CD4-positive, alpha-beta T cell (primary cell): ENCODE measurements at regions not wholly inside any gene's neighbourhood (a gene's known extent, or its start where the extent isn't known, plus 50 kb on each side); places are given as distances from the start of the nearest gene placed in this dataset.

Source experiments
- ATAC-seq: fragments of 200-7000 bp; cut with Tn5 transposase; one replicate; pipeline ENCODE4 v1.10.0; 2022; ENCODE audit warnings: mild to moderate bottlenecking; ENCODE audit not compliant: poor library complexity
- CTCF ChIA-PET: fragments of 350-600 bp; sonication (Branson Sonifier 250); formaldehyde crosslinking; loops from one replicate; lab custom pipeline; 2021; ENCODE audit warnings: antibody characterized with exemption, inconsistent platforms; lab: Charles Lee
- POLR2A ChIA-PET: fragments of 350-600 bp; sonication (Branson Sonifier 250); formaldehyde crosslinking; loops from one replicate; lab custom pipeline; 2021; ENCODE audit warnings: antibody characterized with exemption, inconsistent platforms; lab: Charles Lee
- DNase-seq, 14 experiments: peaks; one replicate each; pipeline ENCODE4 v3.0.0-alpha.2; 2013 to 2020; ENCODE audit warnings: mixed read lengths in 2 of 14
- H3K27ac ChIP-seq, 2 donors: one replicate each; pipeline versions ENCODE4 v1.5.1 to v1.7.0; 2013; ENCODE audit warnings: low read length in 2 of 2, low read depth in 1 of 2, mild to moderate bottlenecking in 1 of 2
- H3K27me3 ChIP-seq, 2 experiments: 1 replicate in 1 of 2; 2 replicates in 1 of 2; pipeline versions ENCODE4 v1.6.1 to v1.7.0; 2013; ENCODE audit warnings: low read length in 2 of 2, control low read depth in 1 of 2, mild to moderate bottlenecking in 1 of 2, moderate library complexity in 1 of 2; ENCODE audit not compliant: insufficient read depth in 2 of 2, control insufficient read depth in 1 of 2
- H3K36me3 ChIP-seq: one replicate; pipeline ENCODE4 v1.6.1; 2013; ENCODE audit warnings: low read length, control low read depth; ENCODE audit not compliant: insufficient read depth
- H3K4me1 ChIP-seq: one replicate; pipeline ENCODE4 v1.6.1; 2013; ENCODE audit warnings: low read length, control low read depth; ENCODE audit not compliant: insufficient read depth
- H3K4me3 ChIP-seq: one replicate; pipeline ENCODE4 v1.5.1; 2013; ENCODE audit warnings: mild to moderate bottlenecking, low read length, moderate library complexity
- H3K9me3 ChIP-seq, 2 experiments: 1 replicate in 1 of 2; 2 replicates in 1 of 2; pipeline versions ENCODE4 v1.6.1 to v1.7.0; 2013; ENCODE audit warnings: low read length in 2 of 2, mild to moderate bottlenecking in 2 of 2, control low read depth in 1 of 2, moderate library complexity in 1 of 2; ENCODE audit not compliant: control insufficient read depth in 1 of 2, insufficient read depth in 1 of 2
- H3K27ac Mint-ChIP-seq: one replicate; pipeline ENCODE4 v1.8.0; 2020; ENCODE audit warnings: mixed read lengths
- H3K27me3 Mint-ChIP-seq: one replicate; pipeline ENCODE4 v1.8.0; 2021; ENCODE audit warnings: mixed read lengths
- H3K36me3 Mint-ChIP-seq: one replicate; pipeline ENCODE4 v1.8.0; 2021; ENCODE audit warnings: low read depth, mixed read lengths
- H3K4me1 Mint-ChIP-seq: one replicate; pipeline ENCODE4 v1.8.0; 2021; ENCODE audit warnings: low read depth, mixed read lengths
- H3K4me3 Mint-ChIP-seq: one replicate; pipeline ENCODE4 v1.8.0; 2020; ENCODE audit warnings: mild to moderate bottlenecking, mixed read lengths
- H3K9me3 Mint-ChIP-seq: one replicate; pipeline ENCODE4 v1.8.0; 2020; ENCODE audit warnings: mixed read lengths
- intact Hi-C, 2 experiments: fragments of 100-400 bp; cut with DNase I in 1 of 2; cut with micrococcal nuclease in 1 of 2; formaldehyde crosslinking; loops; one replicate each; pipeline versions ENCODE4 v1.15.1 to v1.9.0; 2023 to 2025; cut with DNase I, micrococcal nuclease
- TF ChIP-seq, protein P1 (sequence below): fragments of 200-600 bp; IDR thresholded peaks from one replicate; pipeline ENCODE4 v1.8.0; 2022; ENCODE audit warnings: antibody characterized with exemption, mild to moderate bottlenecking

DNA sequence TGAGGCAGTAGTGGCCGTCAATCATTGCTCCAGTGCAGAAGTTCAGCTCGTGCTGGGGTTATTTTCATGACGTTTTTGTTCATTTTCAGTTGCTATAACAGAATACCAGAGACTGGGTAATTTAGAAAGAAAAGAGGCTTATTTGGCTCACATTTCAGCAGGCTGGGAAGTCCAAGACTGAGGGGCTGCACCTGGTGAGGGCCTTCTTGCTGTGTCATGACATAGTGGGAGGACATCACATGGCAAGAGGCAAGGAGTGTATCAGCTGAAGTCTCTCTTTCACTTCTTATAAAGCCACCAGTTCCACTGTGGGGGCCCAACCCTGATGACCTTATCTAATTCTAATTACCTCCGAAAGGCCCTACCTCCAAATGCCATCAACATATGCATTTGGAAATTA lies 58.0 kb upstream of the DPP10 start:
- Mint-ChIP-seq H3K36me3 (no peaks in the 10 kb centered on the region), H3K4me1 (no peaks in the 10 kb centered on the region), H3K9me3 (peaks cover 6% of the 10 kb centered on the region), H3K27me3 (peaks cover 6% of the 10 kb centered on the region), H3K4me3 (no peak overlapping the region), H3K27ac (no peak overlapping the region)
- Histone ChIP-seq H3K4me1 (no peaks in the 10 kb centered on the region), H3K27ac (no peak overlapping the region), H3K27me3 (no peaks in the 10 kb centered on the region), H3K4me3 (no peak overlapping the region), H3K36me3 (no peaks in the 10 kb centered on the region), H3K9me3 (peaks cover 0 to 3% of the 10 kb centered on the region in 2 experiments)
- POLR2A ChIA-PET = no interaction called here
- ATAC-seq (no peak), DNase-seq (no peak)
- intact Hi-C loops = no loop called here
- TF ChIP-seq, protein P1, sequence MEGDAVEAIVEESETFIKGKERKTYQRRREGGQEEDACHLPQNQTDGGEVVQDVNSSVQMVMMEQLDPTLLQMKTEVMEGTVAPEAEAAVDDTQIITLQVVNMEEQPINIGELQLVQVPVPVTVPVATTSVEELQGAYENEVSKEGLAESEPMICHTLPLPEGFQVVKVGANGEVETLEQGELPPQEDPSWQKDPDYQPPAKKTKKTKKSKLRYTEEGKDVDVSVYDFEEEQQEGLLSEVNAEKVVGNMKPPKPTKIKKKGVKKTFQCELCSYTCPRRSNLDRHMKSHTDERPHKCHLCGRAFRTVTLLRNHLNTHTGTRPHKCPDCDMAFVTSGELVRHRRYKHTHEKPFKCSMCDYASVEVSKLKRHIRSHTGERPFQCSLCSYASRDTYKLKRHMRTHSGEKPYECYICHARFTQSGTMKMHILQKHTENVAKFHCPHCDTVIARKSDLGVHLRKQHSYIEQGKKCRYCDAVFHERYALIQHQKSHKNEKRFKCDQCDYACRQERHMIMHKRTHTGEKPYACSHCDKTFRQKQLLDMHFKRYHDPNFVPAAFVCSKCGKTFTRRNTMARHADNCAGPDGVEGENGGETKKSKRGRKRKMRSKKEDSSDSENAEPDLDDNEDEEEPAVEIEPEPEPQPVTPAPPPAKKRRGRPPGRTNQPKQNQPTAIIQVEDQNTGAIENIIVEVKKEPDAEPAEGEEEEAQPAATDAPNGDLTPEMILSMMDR = no peak
- CTCF ChIA-PET = no interaction called here

DNA sequence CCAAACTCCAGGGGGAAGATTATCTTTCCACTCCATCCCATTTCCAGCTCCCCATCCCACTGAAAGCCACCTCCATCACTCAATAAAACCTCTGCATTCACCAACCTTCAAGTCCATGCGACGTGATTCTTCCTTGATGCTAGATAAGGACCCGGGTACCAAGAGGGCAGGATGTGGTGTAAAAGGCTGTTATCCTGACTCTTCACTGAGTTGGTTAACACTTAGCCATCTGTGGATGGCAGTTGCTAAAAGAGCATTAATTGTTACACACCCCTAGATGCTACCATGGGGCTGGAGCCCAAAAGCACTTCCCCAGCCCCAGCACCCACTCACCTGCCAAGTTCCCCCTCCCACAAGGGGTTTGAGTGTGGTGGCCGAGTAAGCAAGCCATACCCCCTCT lies 53.4 kb upstream of the DPP10 start:
- H3K9me3 Mint-ChIP-seq = no peaks in the 10 kb centered on the region
- no peak overlapping the region for H3K27ac Mint-ChIP-seq

More for the DNA sequence above, 53.4 kb upstream of the DPP10 start:
- Histone ChIP-seq H3K9me3 (peaks cover 0 to 4% of the 10 kb centered on the region in 2 experiments), H3K4me3 (no peak overlapping the region), H3K4me1 (no peaks in the 10 kb centered on the region), H3K36me3 (no peaks in the 10 kb centered on the region), H3K27ac (no peak overlapping the region), H3K27me3 (no peaks in the 10 kb centered on the region)
- TF ChIP-seq, protein P1 = no peak
- DNase-seq (no peak), ATAC-seq (no peak)
- POLR2A ChIA-PET = no interaction called here
- intact Hi-C loops = no loop called here
- H3K27me3 Mint-ChIP-seq = no peaks in the 10 kb centered on the region
- CTCF ChIA-PET = no interaction called here
- no peak overlapping the region for H3K4me3 Mint-ChIP-seq
- no peaks in the 10 kb centered on the region for H3K4me1 Mint-ChIP-seq
- H3K36me3 Mint-ChIP-seq = no peaks in the 10 kb centered on the region
